Suprapubic skin (tissue), 4 donors: ENCODE measurements at regions not wholly inside any gene's neighbourhood (a gene's known extent, or its start where the extent isn't known, plus 50 kb on each side); places are given as distances from the start of the nearest gene placed in this dataset.
"Not testable (repeated sequence)": the region's sequence is repeated elsewhere in the genome, so short reads cannot be mapped to it uniquely, and the experiment has no call there.

Source experiments
- DNase-seq, 2 donors: peaks; one replicate each; pipeline ENCODE4 v3.0.0-alpha.2; 2019; ENCODE audit warnings: low spot score in 2 of 2
- H3K27ac ChIP-seq: fragments of 200-600 bp; sonication (generic); one replicate; pipeline ENCODE4 v1.5.1; 2019
- H3K27me3 ChIP-seq: fragments of 200-600 bp; sonication (generic); one replicate; pipeline ENCODE4 v1.5.1; 2019
- H3K36me3 ChIP-seq: fragments of 200-600 bp; sonication (generic); one replicate; pipeline ENCODE4 v1.5.1; 2019
- H3K4me1 ChIP-seq: fragments of 200-600 bp; sonication (generic); one replicate; pipeline ENCODE4 v1.5.1; 2019
- H3K4me3 ChIP-seq: fragments of 200-600 bp; sonication (generic); one replicate; pipeline ENCODE4 v1.5.1; 2019; ENCODE audit warnings: mild to moderate bottlenecking
- H3K9me3 ChIP-seq: fragments of 200-600 bp; sonication (generic); one replicate; pipeline ENCODE4 v1.5.1; 2019
- CTCF ChIP-seq, 2 donors: fragments of 200-600 bp in 1 of 2; fragments of 450-650 bp in 1 of 2; sonication (generic) in 1 of 2; IDR thresholded peaks; one replicate each; pipeline ENCODE4 v1.5.1; 2016 to 2019; ENCODE audit warnings: antibody characterized with exemption in 2 of 2, mild to moderate bottlenecking in 1 of 2, moderate library complexity in 1 of 2
- EP300 ChIP-seq: sonication (generic); formaldehyde crosslinking; IDR thresholded peaks from one replicate; pipeline ENCODE4 v1.6.1; 2017; ENCODE audit warnings: antibody characterized with exemption
- POLR2A ChIP-seq, 2 donors: fragments of 450-650 bp; IDR thresholded peaks; one replicate each; pipeline ENCODE4 v1.6.1; 2017; ENCODE audit warnings: antibody characterized with exemption in 2 of 2, mild to moderate bottlenecking in 2 of 2, moderate library complexity in 2 of 2
- POLR2AphosphoS5 ChIP-seq, 3 donors: sonication (generic); formaldehyde crosslinking; IDR thresholded peaks; one replicate each; pipeline ENCODE4 v1.6.1; 2017; ENCODE audit warnings: antibody characterized with exemption in 3 of 3
- WGBS: methylation state at CpG from one replicate; pipeline ENCODE4 v1.1.5; 2018; 5-methylcytosine and 5-hydroxymethylcytosine counted together

DNA sequence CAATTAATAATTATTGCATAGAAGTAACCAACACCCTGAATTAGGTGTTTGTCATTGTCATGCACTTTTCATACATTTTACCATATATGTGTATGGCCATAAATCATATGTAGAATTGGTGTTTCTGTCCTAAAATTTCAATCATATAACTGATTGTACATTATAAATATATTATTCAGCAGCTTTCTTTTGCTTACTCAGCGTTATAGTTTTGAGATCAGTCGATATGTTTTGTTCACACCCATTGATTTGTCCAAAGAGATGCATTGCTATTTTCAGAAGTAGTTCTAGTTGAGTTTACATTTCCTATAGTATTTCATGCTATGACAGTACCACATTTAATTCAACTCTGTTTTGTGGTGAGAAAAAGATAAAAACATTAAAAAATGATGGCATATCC lies 50.5 kb upstream of the PARP4 start:
- no peak for TF ChIP-seq POLR2A (IDR thresholded peaks at IDR 0.05)
- no peak for TF ChIP-seq CTCF (IDR thresholded peaks at IDR 0.05)
- TF ChIP-seq EP300, result no peak
- no peak for TF ChIP-seq POLR2AphosphoS5 (IDR thresholded peaks at IDR 0.05)
- H3K27ac ChIP-seq, result no peak overlapping the region
- H3K36me3 ChIP-seq, result no peaks in the 10 kb centered on the region
- no peaks in the 10 kb centered on the region for H3K4me1 ChIP-seq
- 85% methylated on average over 2 of the region's 2 CpGs for WGBS
- no peak for DNase-seq
- H3K9me3 ChIP-seq, result no peaks in the 10 kb centered on the region
- no peak overlapping the region for H3K4me3 ChIP-seq
- H3K27me3 ChIP-seq, result no peaks in the 10 kb centered on the region

DNA sequence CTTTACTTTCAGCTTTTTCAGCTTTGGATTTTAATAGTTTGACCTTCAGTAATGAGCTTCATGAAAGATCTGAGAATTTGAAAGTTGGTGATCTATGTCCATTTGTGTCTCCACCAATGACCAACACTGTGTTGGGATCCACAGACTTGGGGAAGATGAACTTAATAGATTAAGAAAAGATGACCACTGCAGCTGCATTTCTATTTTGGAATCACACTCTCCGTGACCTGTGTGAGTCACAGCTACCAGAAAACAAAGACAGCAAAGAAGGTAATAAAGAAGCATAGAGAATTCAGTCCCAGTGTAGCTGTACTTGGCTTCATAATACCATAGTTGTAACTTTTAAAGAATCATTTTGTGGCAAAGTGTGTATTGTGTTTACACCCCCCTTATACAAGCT lies 51.4 kb upstream of the PARP4 start:
- not testable (repeated sequence) for H3K4me3 ChIP-seq, H3K4me1 ChIP-seq, H3K27ac ChIP-seq, DNase-seq, H3K27me3 ChIP-seq, H3K9me3 ChIP-seq, H3K36me3 ChIP-seq
- WGBS, result 57% methylated on average over 1 of the region's 1 CpG

GRCh38 chr13:24564881-24565280 lies 52.3 kb upstream of the PARP4 start:
- H3K4me1 ChIP-seq, result no peaks in the 10 kb centered on the region
- 79% methylated on average over 4 of the region's 4 CpGs for WGBS
- H3K4me3 ChIP-seq, result no peak overlapping the region
- H3K36me3 ChIP-seq, result no peaks in the 10 kb centered on the region
- H3K9me3 ChIP-seq, result no peaks in the 10 kb centered on the region
- TF ChIP-seq EP300, result no peak
- no peak for TF ChIP-seq POLR2A (IDR thresholded peaks at IDR 0.05)
- no peak for TF ChIP-seq POLR2AphosphoS5 (IDR thresholded peaks at IDR 0.05)
- TF ChIP-seq CTCF (IDR thresholded peaks at IDR 0.05), result no peak
- DNase-seq, result no peak
- no peaks in the 10 kb centered on the region for H3K27me3 ChIP-seq
- no peak overlapping the region for H3K27ac ChIP-seq

GRCh38 chr13:24567593-24567992 lies 55.0 kb upstream of the PARP4 start:
- 55% methylated on average over 3 of the region's 3 CpGs for WGBS
- H3K27ac ChIP-seq, result not testable (repeated sequence)

DNA sequence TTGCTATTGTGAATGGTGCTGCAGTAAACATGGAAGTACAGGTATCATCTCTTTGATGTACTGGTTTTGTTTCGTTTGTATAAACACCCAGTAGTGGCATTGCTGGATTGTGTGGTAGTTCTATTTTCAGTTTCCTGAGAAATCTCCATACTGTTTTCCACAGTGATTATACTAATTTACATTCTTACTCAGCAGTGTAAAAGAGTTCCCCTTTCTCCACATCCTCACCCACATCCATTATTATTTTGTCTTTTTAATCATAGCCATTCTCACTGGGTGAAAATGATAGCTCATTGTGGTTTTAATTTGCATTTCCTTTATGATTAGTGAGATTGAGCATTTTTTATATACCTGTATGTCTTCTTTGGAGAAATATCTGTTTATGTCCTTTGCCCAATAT lies 62.3 kb upstream of the PARP4 start:
- no peaks in the 10 kb centered on the region for H3K27me3 ChIP-seq
- H3K36me3 ChIP-seq, result no peaks in the 10 kb centered on the region
- 69% methylated on average over 1 of the region's 1 CpG for WGBS
- H3K4me1 ChIP-seq, result no peaks in the 10 kb centered on the region
- H3K9me3 ChIP-seq, result no peaks in the 10 kb centered on the region
- DNase-seq, result no peak
- no peak for TF ChIP-seq EP300
- TF ChIP-seq CTCF (IDR thresholded peaks at IDR 0.05), result no peak
- no peak for TF ChIP-seq POLR2A (IDR thresholded peaks at IDR 0.05)
- TF ChIP-seq POLR2AphosphoS5 (IDR thresholded peaks at IDR 0.05), result no peak
- H3K27ac ChIP-seq, result no peak overlapping the region
- H3K4me3 ChIP-seq, result no peak overlapping the region

More at GRCh38 chr13:24567593-24567992, 55.0 kb upstream of the PARP4 start:
- H3K27me3 ChIP-seq, H3K4me3 ChIP-seq, DNase-seq, H3K36me3 ChIP-seq, H3K4me1 ChIP-seq, H3K9me3 ChIP-seq: not testable (repeated sequence)

GRCh38 chr13:24580315-24580714 lies 67.7 kb upstream of the PARP4 start:
- H3K4me3 ChIP-seq, result peak overlapping the region; percentile 3
- not testable (repeated sequence) for H3K27me3 ChIP-seq, DNase-seq, H3K9me3 ChIP-seq, H3K27ac ChIP-seq, H3K4me1 ChIP-seq, H3K36me3 ChIP-seq
- 0% methylated on average over 1 of the region's 1 CpG for WGBS
- TF ChIP-seq CTCF (IDR thresholded peaks at IDR 0.05), result peak; percentile 2 to 54

DNA sequence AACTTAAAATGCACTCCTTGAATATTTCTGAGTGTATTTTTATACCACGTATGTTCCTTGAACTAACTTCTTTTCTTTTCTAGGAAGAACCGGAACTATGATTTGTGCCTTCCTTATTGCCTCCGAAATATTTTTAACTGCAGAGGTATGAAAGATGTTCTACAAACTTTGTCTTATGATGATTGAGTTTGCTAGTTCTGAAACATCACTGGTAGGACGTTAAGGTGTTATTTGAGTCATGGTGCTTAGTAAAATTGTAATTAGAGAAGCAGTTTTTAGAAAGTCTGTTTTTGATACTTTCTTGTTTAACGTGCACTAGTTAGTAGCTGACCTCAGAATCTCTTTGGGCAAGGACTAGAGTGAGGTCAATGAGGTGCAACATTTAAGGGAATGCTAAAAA lies 69.0 kb upstream of the PARP4 start:
- H3K27ac ChIP-seq, H3K36me3 ChIP-seq, H3K4me1 ChIP-seq, H3K9me3 ChIP-seq, H3K4me3 ChIP-seq, DNase-seq, H3K27me3 ChIP-seq: not testable (repeated sequence)
- WGBS, result 76% methylated on average over 5 of the region's 5 CpGs

DNA sequence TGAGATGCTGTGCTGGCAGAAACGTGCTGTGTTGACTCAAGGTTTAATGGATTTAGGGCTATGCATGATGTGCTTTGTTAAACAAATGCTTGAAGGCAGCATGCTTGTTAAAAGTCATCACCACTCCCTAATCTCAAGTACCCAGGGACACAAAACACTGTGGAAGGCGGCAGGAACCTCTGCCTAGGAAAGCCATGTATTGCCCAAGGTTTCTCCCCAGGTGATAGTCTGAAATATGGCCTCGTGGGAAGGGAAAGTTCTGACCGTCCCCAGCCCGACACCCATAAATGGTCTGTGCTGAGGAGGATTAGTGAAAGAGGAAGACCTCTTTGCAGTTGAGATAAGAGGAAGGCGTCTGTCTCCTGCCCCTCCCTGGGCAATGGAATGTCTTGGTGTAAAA lies 79.1 kb upstream of the PARP4 start:
- not testable (repeated sequence) for H3K27me3 ChIP-seq, DNase-seq
- WGBS, result 58% methylated on average over 6 of the region's 6 CpGs

GRCh38 chr13:24597906-24598670 lies 82.1 kb upstream of the ATP12A start:
- not testable (repeated sequence) for DNase-seq, H3K4me1 ChIP-seq, H3K4me3 ChIP-seq, H3K27me3 ChIP-seq, H3K27ac ChIP-seq, H3K36me3 ChIP-seq, H3K9me3 ChIP-seq
- WGBS, result 63% methylated on average over 3 of the region's 3 CpGs

More for the DNA sequence above, 79.1 kb upstream of the PARP4 start:
- H3K4me3 ChIP-seq, H3K27ac ChIP-seq, H3K9me3 ChIP-seq, H3K4me1 ChIP-seq, H3K36me3 ChIP-seq: not testable (repeated sequence)
